Type B pancreatic cell (in vitro differentiated cells): ENCODE measurements at regions not wholly inside any gene's neighbourhood (a gene's known extent, or its start where the extent isn't known, plus 50 kb on each side); places are given as distances from the start of the nearest gene placed in this dataset.
"Not testable (repeated sequence)": the region's sequence is repeated elsewhere in the genome, so short reads cannot be mapped to it uniquely, and the experiment has no call there.

Source experiments
- DNase-seq: peaks from one replicate; pipeline ENCODE4 v3.0.0; 2021; ENCODE audit warnings: mixed read lengths; ENCODE audit not compliant: unreplicated experiment; ENCODE audit errors: extremely low spot score
- H3K27ac Mint-ChIP-seq: 2 replicates; pipeline ENCODE4 v1.8.0; 2021; ENCODE audit warnings: mild to moderate bottlenecking, mixed read lengths
- H3K27me3 Mint-ChIP-seq: 2 replicates; pipeline ENCODE4 v1.8.0; 2021; ENCODE audit warnings: mixed read lengths
- H3K36me3 Mint-ChIP-seq: 2 replicates; pipeline ENCODE4 v1.8.0; 2021; ENCODE audit warnings: mixed read lengths
- H3K4me1 Mint-ChIP-seq: one replicate; pipeline ENCODE4 v1.8.0; 2021; ENCODE audit warnings: mixed read lengths; ENCODE audit not compliant: unreplicated experiment
- H3K4me3 Mint-ChIP-seq: 2 replicates; pipeline ENCODE4 v1.8.0; 2021; ENCODE audit warnings: mild to moderate bottlenecking, mixed read lengths
- H3K9me3 Mint-ChIP-seq: 2 replicates; pipeline ENCODE4 v1.8.0; 2021; ENCODE audit warnings: mixed read lengths
- CTCF ChIP-seq: fragments of 200-600 bp; sonication (generic); conservative IDR thresholded peaks from 2 replicates; pipeline ENCODE4 v1.5.0; 2021; ENCODE audit warnings: antibody characterized with exemption, mild to moderate bottlenecking

DNA sequence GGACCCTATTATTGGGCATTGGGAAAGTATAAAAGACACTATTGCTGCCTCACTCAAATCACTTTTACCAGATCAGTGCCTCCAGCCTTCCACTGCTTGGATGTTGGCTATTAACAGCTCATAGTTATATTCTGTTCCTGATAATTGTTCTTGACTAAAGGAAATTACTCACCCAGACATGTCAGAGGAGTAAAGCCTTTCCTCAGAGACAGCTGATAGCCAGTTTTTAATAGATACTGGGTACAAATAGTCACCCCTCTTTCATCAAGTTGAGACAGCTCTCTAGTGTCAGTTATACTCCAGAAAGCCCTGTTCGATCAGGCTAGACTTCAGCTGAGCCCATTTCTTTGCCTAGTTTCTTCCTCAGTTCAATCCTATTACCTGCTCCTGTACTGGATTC lies 876.1 kb upstream of the B3GALT2 start:
- H3K4me3 Mint-ChIP-seq = no peak overlapping the region
- DNase-seq = no peak
- H3K27ac Mint-ChIP-seq = no peak overlapping the region
- TF ChIP-seq CTCF = no peak
- no peaks in the 10 kb centered on the region for H3K36me3 Mint-ChIP-seq
- H3K9me3 Mint-ChIP-seq = peaks cover 6% of the 10 kb centered on the region
- no peaks in the 10 kb centered on the region for H3K27me3 Mint-ChIP-seq
- H3K4me1 Mint-ChIP-seq = no peaks in the 10 kb centered on the region

DNA sequence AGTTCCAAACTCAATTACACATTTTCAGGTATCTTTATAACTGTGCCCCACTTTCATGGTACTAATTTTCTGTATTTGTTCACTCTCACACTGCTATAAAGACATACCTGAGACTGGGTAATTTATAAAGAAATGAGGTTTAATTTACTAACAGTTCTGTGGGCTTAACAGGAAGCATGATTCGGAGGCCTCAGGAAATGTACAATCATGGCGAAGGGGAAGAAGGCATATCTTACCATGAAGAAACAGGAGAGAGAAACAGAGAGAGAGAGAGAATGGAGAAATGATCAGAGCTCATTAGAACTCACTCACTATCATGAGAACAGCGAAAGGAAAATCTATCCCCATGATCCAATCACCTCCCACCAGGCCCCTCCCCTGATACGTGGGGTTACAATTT lies 874.1 kb upstream of the B3GALT2 start:
- peaks cover 6% of the 10 kb centered on the region for H3K9me3 Mint-ChIP-seq
- H3K4me3 Mint-ChIP-seq = no peak overlapping the region
- H3K27ac Mint-ChIP-seq = no peak overlapping the region
- H3K27me3 Mint-ChIP-seq = no peaks in the 10 kb centered on the region
- no peaks in the 10 kb centered on the region for H3K36me3 Mint-ChIP-seq
- no peaks in the 10 kb centered on the region for H3K4me1 Mint-ChIP-seq
- DNase-seq = no peak
- TF ChIP-seq CTCF = no peak

GRCh38 chr1:194058268-194058667 lies 871.9 kb upstream of the B3GALT2 start:
- H3K4me3 Mint-ChIP-seq, H3K27ac Mint-ChIP-seq, H3K27me3 Mint-ChIP-seq, H3K9me3 Mint-ChIP-seq, DNase-seq, H3K4me1 Mint-ChIP-seq, H3K36me3 Mint-ChIP-seq: not testable (repeated sequence)

- no peak for DNase-seq
- Mint-ChIP-seq H3K27ac (no peak overlapping the region), H3K4me3 (no peak overlapping the region), H3K9me3 (peaks cover 6% of the 10 kb centered on the region), H3K4me1 (no peaks in the 10 kb centered on the region), H3K36me3 (no peaks in the 10 kb centered on the region), H3K27me3 (no peaks in the 10 kb centered on the region)
- no peak for TF ChIP-seq CTCF
Observed at GRCh38 chr1:194056169-194056568, 869.8 kb upstream of the B3GALT2 start.

- DNase-seq = no peak
- H3K27ac Mint-ChIP-seq = no peak overlapping the region
- H3K4me3 Mint-ChIP-seq = no peak overlapping the region
- H3K27me3 Mint-ChIP-seq = no peaks in the 10 kb centered on the region
- no peaks in the 10 kb centered on the region for H3K4me1 Mint-ChIP-seq
- peaks cover 6% of the 10 kb centered on the region for H3K9me3 Mint-ChIP-seq
- TF ChIP-seq CTCF = no peak
- no peaks in the 10 kb centered on the region for H3K36me3 Mint-ChIP-seq
Observed at GRCh38 chr1:194055536-194055935, 869.1 kb upstream of the B3GALT2 start.

DNA sequence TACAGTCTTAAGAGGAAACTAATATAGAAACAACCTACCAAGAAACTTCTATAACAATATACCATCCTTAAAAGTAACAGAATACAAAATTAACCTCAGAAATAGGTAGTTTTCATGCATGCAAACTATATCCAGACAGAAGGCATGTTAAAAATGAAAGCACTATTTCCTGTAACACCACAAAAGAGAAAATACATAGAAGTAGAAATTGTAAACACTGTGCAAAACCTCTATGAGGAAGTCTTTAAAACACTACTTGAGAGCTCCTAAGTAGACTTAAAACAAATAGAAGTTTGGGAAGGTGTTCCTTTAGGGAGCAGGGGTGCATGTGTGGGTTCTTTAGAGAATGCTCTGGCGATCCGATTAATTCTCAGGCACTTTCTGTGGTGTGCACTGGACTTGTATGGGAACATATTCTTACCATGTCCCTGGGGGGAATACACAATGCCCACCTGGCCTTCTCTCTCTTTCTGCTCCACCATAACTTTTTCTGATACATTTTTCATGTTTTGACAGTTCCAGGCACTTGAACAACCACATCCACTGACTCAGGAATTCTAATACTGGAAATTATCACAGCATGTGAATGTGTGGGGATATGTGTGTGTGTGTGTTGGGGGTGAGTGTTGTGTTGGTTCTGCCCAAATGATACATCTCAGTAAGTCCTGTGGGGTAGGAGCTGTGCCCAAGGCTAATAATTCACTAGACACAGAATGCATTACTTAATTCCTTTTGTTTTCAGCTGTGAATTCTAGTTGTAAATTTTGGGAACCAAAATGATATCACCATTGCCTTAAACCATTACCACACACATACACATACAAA lies 866.3 kb upstream of the B3GALT2 start:
- DNase-seq = no peak
- no peak for TF ChIP-seq CTCF
- Mint-ChIP-seq H3K4me3 (no peak overlapping the region), H3K27me3 (no peaks in the 10 kb centered on the region), H3K9me3 (no peaks in the 10 kb centered on the region), H3K36me3 (no peaks in the 10 kb centered on the region), H3K4me1 (no peaks in the 10 kb centered on the region), H3K27ac (no peak overlapping the region)
